ENCODE measurements at regions not wholly inside any gene's neighbourhood (a gene's known extent, or its start where the extent isn't known, plus 50 kb on each side); places are given as distances from the start of the nearest gene placed in this dataset.

- no peaks in the 10 kb centered on the region for H3K9me3 Mint-ChIP-seq
- H3K36me3 Mint-ChIP-seq: no peaks in the 10 kb centered on the region
- peaks cover 0 to 6% (median 2%) of the 10 kb centered on the region in 3 donors for H3K4me1 Mint-ChIP-seq
- H3K27me3 Mint-ChIP-seq: peaks cover 2% of the 10 kb centered on the region
- H3K27ac Mint-ChIP-seq: no peak overlapping the region
- no peak overlapping the region for H3K4me3 Mint-ChIP-seq
Measured at GRCh38 chr6:119894811-119895210, 545.2 kb upstream of the MAN1A1 start.

DNA sequence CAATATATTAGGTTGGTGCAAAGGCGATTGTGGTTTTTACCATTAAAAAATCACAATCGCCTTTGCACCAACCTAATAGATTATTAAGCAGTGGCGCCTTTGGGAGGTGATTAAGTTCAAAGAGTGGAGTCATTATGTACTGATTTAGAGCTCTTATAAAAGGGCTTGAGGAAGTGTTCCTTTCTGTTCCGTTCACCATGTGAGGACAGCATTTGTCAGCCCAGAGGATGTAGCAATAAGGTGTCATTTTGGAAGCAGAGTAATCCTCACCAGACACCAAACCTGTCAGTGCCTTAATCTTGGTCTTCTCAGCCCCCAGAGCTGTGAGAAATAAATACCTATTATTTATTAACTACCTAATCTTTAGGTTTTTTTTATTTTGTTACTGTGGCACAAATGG lies 542.1 kb upstream of the MAN1A1 start:
- H3K4me3 Mint-ChIP-seq: no peak overlapping the region
- H3K36me3 Mint-ChIP-seq: no peaks in the 10 kb centered on the region
- H3K27me3 Mint-ChIP-seq: peaks cover 2% of the 10 kb centered on the region
- H3K27ac Mint-ChIP-seq: no peak overlapping the region
- no peaks in the 10 kb centered on the region for H3K4me1 Mint-ChIP-seq
- no peaks in the 10 kb centered on the region for H3K9me3 Mint-ChIP-seq

DNA sequence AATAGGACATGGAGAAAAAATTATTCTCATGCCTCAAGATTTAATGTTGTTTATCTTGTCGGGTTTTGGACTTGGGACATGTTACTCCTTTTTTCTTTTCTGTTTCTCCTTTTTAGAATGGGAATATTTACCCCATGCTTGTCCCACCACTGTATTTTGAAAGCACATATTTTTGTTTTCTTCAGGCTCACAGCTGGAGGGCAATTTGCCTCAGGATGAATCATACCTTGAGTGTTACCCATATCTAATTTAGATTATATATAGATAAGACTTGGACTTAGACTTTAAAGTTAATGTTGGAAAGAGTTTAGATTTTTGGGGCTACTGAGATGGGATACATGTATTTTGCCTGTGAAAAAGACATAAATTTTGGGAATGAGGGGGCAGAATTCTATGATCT lies 541.6 kb upstream of the MAN1A1 start:
- peaks cover 2% of the 10 kb centered on the region for H3K27me3 Mint-ChIP-seq
- no peaks in the 10 kb centered on the region for H3K9me3 Mint-ChIP-seq
- no peak overlapping the region for H3K27ac Mint-ChIP-seq
- H3K4me1 Mint-ChIP-seq: no peaks in the 10 kb centered on the region
- no peak overlapping the region for H3K4me3 Mint-ChIP-seq
- H3K36me3 Mint-ChIP-seq: no peaks in the 10 kb centered on the region

- Mint-ChIP-seq H3K27me3 (peaks cover 2% of the 10 kb centered on the region), H3K36me3 (no peaks in the 10 kb centered on the region), H3K27ac (no peak overlapping the region), H3K9me3 (no peaks in the 10 kb centered on the region), H3K4me3 (no peak overlapping the region), H3K4me1 (no peaks in the 10 kb centered on the region)
Measured at GRCh38 chr6:119890470-119890869, 540.9 kb upstream of the MAN1A1 start.

DNA sequence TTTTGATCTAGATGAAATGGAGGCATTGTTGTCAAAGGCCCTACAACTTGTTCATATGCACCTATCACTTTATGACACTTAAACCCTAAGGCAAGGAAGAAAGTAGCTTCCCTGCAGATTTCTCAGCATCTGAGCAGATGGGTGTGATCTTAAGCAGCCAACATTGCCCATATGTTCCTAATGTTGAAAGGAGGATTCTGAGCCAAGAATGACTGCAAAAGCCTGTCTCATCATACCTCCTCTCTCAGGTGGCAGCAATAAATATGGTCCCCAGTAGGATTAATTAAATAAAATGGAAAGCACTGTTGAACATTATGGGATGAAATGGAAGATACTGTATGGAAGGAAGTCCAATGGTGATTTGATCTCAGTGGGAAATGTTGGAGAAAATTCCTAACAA lies 538.1 kb upstream of the MAN1A1 start:
- H3K27ac Mint-ChIP-seq: no peak overlapping the region
- H3K4me1 Mint-ChIP-seq: no peaks in the 10 kb centered on the region
- H3K36me3 Mint-ChIP-seq: no peaks in the 10 kb centered on the region
- H3K27me3 Mint-ChIP-seq: peaks cover 2% of the 10 kb centered on the region
- peaks cover 0 to 8% (median 2%) of the 10 kb centered on the region in 3 donors for H3K9me3 Mint-ChIP-seq
- H3K4me3 Mint-ChIP-seq: no peak overlapping the region

- Mint-ChIP-seq H3K4me3 (no peak overlapping the region), H3K27me3 (no peaks in the 10 kb centered on the region), H3K4me1 (no peaks in the 10 kb centered on the region), H3K27ac (no peak overlapping the region), H3K36me3 (no peaks in the 10 kb centered on the region), H3K9me3 (peaks cover 0 to 8% (median 2%) of the 10 kb centered on the region in 3 donors)
Measured at GRCh38 chr6:119881416-119881815, 531.9 kb upstream of the MAN1A1 start.

DNA sequence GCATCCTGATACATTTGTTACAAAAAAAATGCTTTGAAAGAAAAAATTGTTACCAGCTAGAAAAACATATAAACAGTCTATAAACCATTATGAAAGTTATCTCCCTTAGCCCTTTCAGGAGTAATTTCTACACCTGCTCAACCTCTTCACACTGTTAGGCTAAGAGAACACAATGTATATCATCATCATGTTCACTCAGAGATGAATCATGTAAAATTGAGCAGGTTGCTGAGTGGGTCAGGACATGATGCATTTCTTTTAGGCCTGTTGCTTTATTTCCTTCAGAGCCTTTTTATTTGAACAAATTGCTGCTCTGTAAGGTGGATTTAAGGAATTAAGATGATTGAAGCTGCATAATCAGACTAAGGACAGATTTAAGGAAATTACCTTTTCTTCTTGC lies 531.3 kb upstream of the MAN1A1 start:
- Mint-ChIP-seq H3K27ac (no peak overlapping the region), H3K4me1 (no peaks in the 10 kb centered on the region), H3K9me3 (peaks cover 0 to 8% (median 2%) of the 10 kb centered on the region in 3 donors), H3K27me3 (no peaks in the 10 kb centered on the region), H3K4me3 (no peak overlapping the region), H3K36me3 (no peaks in the 10 kb centered on the region)

DNA sequence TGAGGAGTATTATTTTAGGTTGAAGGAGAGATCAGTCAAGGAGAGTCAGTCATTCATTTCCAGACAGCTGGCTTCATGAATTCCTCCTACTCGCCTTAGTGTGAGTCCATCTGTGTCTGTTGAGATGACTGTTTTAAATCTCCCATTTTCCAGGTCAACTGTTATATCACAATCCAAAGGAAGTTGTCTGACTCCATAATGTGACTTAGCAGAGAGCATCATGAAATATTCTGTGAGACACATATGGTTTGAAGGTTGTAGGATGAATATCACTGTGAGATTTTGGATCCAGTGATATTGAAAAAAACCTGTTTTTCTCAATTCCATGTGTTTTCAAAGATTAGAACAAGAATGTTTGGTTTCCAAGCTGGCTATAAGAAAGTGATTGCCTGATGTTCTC lies 530.2 kb upstream of the MAN1A1 start:
- Mint-ChIP-seq H3K27me3 (no peaks in the 10 kb centered on the region), H3K9me3 (peaks cover 0 to 8% (median 2%) of the 10 kb centered on the region in 3 donors), H3K27ac (no peak overlapping the region), H3K4me1 (no peaks in the 10 kb centered on the region), H3K4me3 (no peak overlapping the region), H3K36me3 (no peaks in the 10 kb centered on the region)

GRCh38 chr6:119874381-119874780 lies 524.8 kb upstream of the MAN1A1 start:
- H3K36me3 Mint-ChIP-seq: no peaks in the 10 kb centered on the region
- no peaks in the 10 kb centered on the region for H3K4me1 Mint-ChIP-seq
- H3K27me3 Mint-ChIP-seq: no peaks in the 10 kb centered on the region
- no peak overlapping the region for H3K4me3 Mint-ChIP-seq
- H3K9me3 Mint-ChIP-seq: no peaks in the 10 kb centered on the region
- H3K27ac Mint-ChIP-seq: no peak overlapping the region

GRCh38 chr6:119873107-119873506 lies 523.5 kb upstream of the MAN1A1 start:
- H3K4me3 Mint-ChIP-seq: no peak overlapping the region
- no peaks in the 10 kb centered on the region for H3K36me3 Mint-ChIP-seq
- no peaks in the 10 kb centered on the region for H3K4me1 Mint-ChIP-seq
- no peaks in the 10 kb centered on the region for H3K27me3 Mint-ChIP-seq
- H3K9me3 Mint-ChIP-seq: no peaks in the 10 kb centered on the region
- H3K27ac Mint-ChIP-seq: no peak overlapping the region

- no peaks in the 10 kb centered on the region for H3K27me3 Mint-ChIP-seq
- no peaks in the 10 kb centered on the region for H3K36me3 Mint-ChIP-seq
- H3K9me3 Mint-ChIP-seq: peaks cover 0 to 3% (median 2%) of the 10 kb centered on the region in 3 donors
- H3K27ac Mint-ChIP-seq: no peak overlapping the region
- no peak overlapping the region for H3K4me3 Mint-ChIP-seq
- H3K4me1 Mint-ChIP-seq: no peaks in the 10 kb centered on the region
Measured at GRCh38 chr6:119871520-119871919, 522.0 kb upstream of the MAN1A1 start.

- peaks cover 3 to 14% (median 12%) of the 10 kb centered on the region in 3 donors for H3K9me3 Mint-ChIP-seq
- H3K36me3 Mint-ChIP-seq: no peaks in the 10 kb centered on the region
- no peak overlapping the region for H3K27ac Mint-ChIP-seq
- H3K4me1 Mint-ChIP-seq: no peaks in the 10 kb centered on the region
- H3K27me3 Mint-ChIP-seq: peaks cover 12% of the 10 kb centered on the region
- H3K4me3 Mint-ChIP-seq: no peak overlapping the region
Measured at GRCh38 chr6:119865466-119866350, 516.1 kb upstream of the MAN1A1 start.

DNA sequence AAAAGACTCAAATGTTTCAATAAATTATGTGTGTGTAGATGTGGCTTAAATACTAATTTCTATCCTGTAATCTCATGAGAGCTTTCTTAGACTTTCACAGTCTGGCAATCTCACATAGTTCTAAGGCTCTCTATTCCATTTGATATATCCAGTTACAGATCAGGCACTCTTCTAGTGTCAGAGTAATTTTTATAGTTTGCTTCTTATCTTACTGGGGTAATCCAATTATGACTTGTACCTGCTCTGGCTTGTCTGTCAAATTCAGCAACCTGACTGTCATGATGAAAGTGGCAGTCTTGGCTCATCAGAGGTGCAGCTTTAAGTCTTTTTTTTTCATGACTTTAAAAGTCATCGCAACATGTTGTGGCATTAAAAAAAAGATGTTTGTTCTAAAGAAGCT lies 513.2 kb upstream of the MAN1A1 start:
- Mint-ChIP-seq H3K4me1 (no peaks in the 10 kb centered on the region), H3K4me3 (no peak overlapping the region), H3K36me3 (no peaks in the 10 kb centered on the region), H3K27ac (no peak overlapping the region), H3K27me3 (peaks cover 12% of the 10 kb centered on the region), H3K9me3 (peaks cover 3 to 14% (median 12%) of the 10 kb centered on the region in 3 donors)

GRCh38 chr6:119858901-119859300 lies 509.3 kb upstream of the MAN1A1 start:
- Mint-ChIP-seq H3K4me3 (no peak overlapping the region), H3K27me3 (peaks cover 6% of the 10 kb centered on the region), H3K36me3 (no peaks in the 10 kb centered on the region), H3K27ac (no peak overlapping the region), H3K4me1 (peaks cover 0 to 10% (median 9%) of the 10 kb centered on the region in 3 donors), H3K9me3 (peaks cover 0 to 1% (median 0%) of the 10 kb centered on the region in 3 donors)

DNA sequence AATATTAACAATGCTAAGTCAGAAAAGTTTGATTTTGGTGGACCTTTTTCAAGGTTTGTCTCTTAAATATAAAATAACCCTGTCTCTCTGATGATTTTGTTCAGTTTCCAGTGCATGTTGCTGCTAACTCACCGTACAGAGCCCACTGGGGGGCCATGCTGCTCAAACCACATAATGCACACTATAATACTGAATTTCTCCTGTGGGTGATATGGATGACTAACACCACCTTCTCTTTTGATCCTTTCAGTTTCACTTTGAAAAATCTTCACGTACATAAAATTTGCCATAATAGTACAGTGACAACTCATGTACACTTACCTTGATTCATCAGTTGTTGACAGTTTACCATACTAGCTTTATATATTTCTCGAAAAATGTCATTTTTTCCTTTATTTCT lies 506.6 kb upstream of the MAN1A1 start:
- Mint-ChIP-seq H3K4me3 (peak overlapping the region in 3 of 4 donors; percentile 6 to 85 (median 73)), H3K4me1 (peaks cover 0 to 10% (median 9%) of the 10 kb centered on the region in 3 donors), H3K9me3 (no peaks in the 10 kb centered on the region), H3K36me3 (no peaks in the 10 kb centered on the region), H3K27ac (no peak overlapping the region), H3K27me3 (peaks cover 2% of the 10 kb centered on the region)

DNA sequence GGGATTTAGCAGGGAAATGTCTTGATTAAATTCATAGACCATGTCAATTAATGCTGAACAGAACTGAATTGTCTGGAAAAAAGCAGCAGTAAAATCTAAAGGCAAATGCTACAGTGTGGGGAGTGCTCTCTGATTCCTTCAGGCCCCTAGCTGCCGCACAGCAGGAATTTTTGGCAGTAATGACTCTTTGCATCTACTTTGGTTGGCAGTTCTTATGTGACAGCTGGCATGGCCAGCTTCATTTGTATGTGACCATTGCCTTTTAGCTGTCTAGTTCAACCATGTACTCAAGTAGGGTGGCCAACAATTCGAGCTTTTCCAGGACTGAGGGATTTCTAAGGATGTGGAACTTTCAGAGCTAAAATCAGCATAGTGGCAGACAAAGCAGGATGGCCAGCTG lies 499.1 kb upstream of the MAN1A1 start:
- H3K27me3 Mint-ChIP-seq: no peaks in the 10 kb centered on the region
- no peaks in the 10 kb centered on the region for H3K9me3 Mint-ChIP-seq
- H3K4me1 Mint-ChIP-seq: no peaks in the 10 kb centered on the region
- no peaks in the 10 kb centered on the region for H3K36me3 Mint-ChIP-seq
- H3K27ac Mint-ChIP-seq: no peak overlapping the region
- no peak overlapping the region for H3K4me3 Mint-ChIP-seq

All from IgD-negative memory B cell (primary cell).